Dendritic cell treated with granulocyte-macrophage colony-stimulating factor and Interleukin-4, amounts not matched to agents 40 ng/mL and 50 ng/mL, for 4 days (primary cell): ENCODE measurements at regions not wholly inside any gene's neighbourhood (a gene's known extent, or its start where the extent isn't known, plus 50 kb on each side); places are given as distances from the start of the nearest gene placed in this dataset.
"Not testable (repeated sequence)": the region's sequence is repeated elsewhere in the genome, so short reads cannot be mapped to it uniquely, and the experiment has no call there.

Experiments used
- H3K27ac Mint-ChIP-seq: one replicate; pipeline ENCODE4 v1.8.0; 2022; ENCODE audit warnings: mild to moderate bottlenecking, mixed read lengths
- H3K27me3 Mint-ChIP-seq: one replicate; pipeline ENCODE4 v1.8.0; 2022; ENCODE audit warnings: mild to moderate bottlenecking, mixed read lengths
- H3K36me3 Mint-ChIP-seq: one replicate; pipeline ENCODE4 v1.8.0; 2022; ENCODE audit warnings: low read depth, mixed read lengths
- H3K4me1 Mint-ChIP-seq: one replicate; pipeline ENCODE4 v1.8.0; 2022; ENCODE audit warnings: low read depth, mixed read lengths
- H3K4me3 Mint-ChIP-seq: one replicate; pipeline ENCODE4 v1.8.0; 2022; ENCODE audit warnings: mild to moderate bottlenecking, moderate library complexity, mixed read lengths
- H3K9me3 Mint-ChIP-seq: one replicate; pipeline ENCODE4 v1.8.0; 2022; ENCODE audit warnings: mixed read lengths
- intact Hi-C: fragments of 100-400 bp; cut with micrococcal nuclease; formaldehyde crosslinking; loops from one replicate; pipeline ENCODE4 v1.15.0; 2022

- intact Hi-C loops, result no loop called here
- Mint-ChIP-seq H3K36me3 (no peaks in the 10 kb centered on the region), H3K9me3 (peaks cover 10% of the 10 kb centered on the region), H3K4me1 (no peaks in the 10 kb centered on the region), H3K27me3 (no peaks in the 10 kb centered on the region), H3K27ac (no peak overlapping the region), H3K4me3 (no peak overlapping the region)
These were observed 709.1 kb upstream of the ARRDC3 start for GRCh38 chr5:92092239-92092638.

- intact Hi-C loops, result no loop called here
- Mint-ChIP-seq H3K4me1 (no peaks in the 10 kb centered on the region), H3K27ac (no peak overlapping the region), H3K27me3 (no peaks in the 10 kb centered on the region), H3K4me3 (no peak overlapping the region), H3K36me3 (no peaks in the 10 kb centered on the region), H3K9me3 (peaks cover 10% of the 10 kb centered on the region)
These were observed 703.1 kb upstream of the ARRDC3 start for GRCh38 chr5:92086059-92086811.

GRCh38 chr5:92081958-92082712, 699.0 kb upstream of the ARRDC3 start:
- no peak overlapping the region for H3K27ac Mint-ChIP-seq
- H3K27me3 Mint-ChIP-seq, result no peaks in the 10 kb centered on the region
- H3K9me3 Mint-ChIP-seq, result peaks cover 9% of the 10 kb centered on the region
- no peak overlapping the region for H3K4me3 Mint-ChIP-seq
- no peaks in the 10 kb centered on the region for H3K4me1 Mint-ChIP-seq
- no peaks in the 10 kb centered on the region for H3K36me3 Mint-ChIP-seq
- intact Hi-C loops, result no loop called here

- Mint-ChIP-seq H3K9me3 (no peaks in the 10 kb centered on the region), H3K27me3 (no peaks in the 10 kb centered on the region), H3K36me3 (no peaks in the 10 kb centered on the region), H3K27ac (no peak overlapping the region), H3K4me1 (no peaks in the 10 kb centered on the region), H3K4me3 (no peak overlapping the region)
- intact Hi-C loops, result no loop called here
These were observed 687.7 kb upstream of the ARRDC3 start for GRCh38 chr5:92070786-92071185.

- Mint-ChIP-seq H3K4me3 (no peak overlapping the region), H3K9me3 (peaks cover 34% of the 10 kb centered on the region), H3K27ac (no peak overlapping the region), H3K36me3 (no peaks in the 10 kb centered on the region), H3K4me1 (no peaks in the 10 kb centered on the region), H3K27me3 (no peaks in the 10 kb centered on the region)
- intact Hi-C loops, result no loop called here
These were observed 681.9 kb upstream of the ARRDC3 start for GRCh38 chr5:92064993-92065392.

GRCh38 chr5:92051741-92052140, 668.6 kb upstream of the ARRDC3 start:
- Mint-ChIP-seq H3K9me3 (peaks cover 11% of the 10 kb centered on the region), H3K27ac (no peak overlapping the region), H3K36me3 (no peaks in the 10 kb centered on the region), H3K4me1 (no peaks in the 10 kb centered on the region), H3K27me3 (no peaks in the 10 kb centered on the region), H3K4me3 (no peak overlapping the region)
- intact Hi-C loops, result no loop called here

- H3K36me3 Mint-ChIP-seq, result no peaks in the 10 kb centered on the region
- H3K27me3 Mint-ChIP-seq, result no peaks in the 10 kb centered on the region
- no peaks in the 10 kb centered on the region for H3K4me1 Mint-ChIP-seq
- peaks cover 11% of the 10 kb centered on the region for H3K9me3 Mint-ChIP-seq
- no peak overlapping the region for H3K4me3 Mint-ChIP-seq
- H3K27ac Mint-ChIP-seq, result no peak overlapping the region
- intact Hi-C loops, result no loop called here
These were observed 667.9 kb upstream of the ARRDC3 start for GRCh38 chr5:92050970-92051369.

GRCh38 chr5:92041911-92042660, 659.0 kb upstream of the ARRDC3 start:
- Mint-ChIP-seq H3K27me3 (no peaks in the 10 kb centered on the region), H3K36me3 (no peaks in the 10 kb centered on the region), H3K4me1 (no peaks in the 10 kb centered on the region), H3K27ac (no peak overlapping the region), H3K9me3 (peaks cover 9% of the 10 kb centered on the region), H3K4me3 (no peak overlapping the region)
- intact Hi-C loops, result no loop called here

GRCh38 chr5:92041206-92041605, 658.1 kb upstream of the ARRDC3 start:
- Mint-ChIP-seq H3K36me3 (no peaks in the 10 kb centered on the region), H3K27me3 (no peaks in the 10 kb centered on the region), H3K4me1 (no peaks in the 10 kb centered on the region), H3K9me3 (peaks cover 9% of the 10 kb centered on the region), H3K27ac (no peak overlapping the region), H3K4me3 (no peak overlapping the region)
- intact Hi-C loops, result no loop called here

- H3K9me3 Mint-ChIP-seq, intact Hi-C loops, H3K4me1 Mint-ChIP-seq, H3K27me3 Mint-ChIP-seq, H3K27ac Mint-ChIP-seq, H3K4me3 Mint-ChIP-seq, H3K36me3 Mint-ChIP-seq: not testable (repeated sequence)
These were observed 646.7 kb upstream of the ARRDC3 start for GRCh38 chr5:92029792-92030191.

GRCh38 chr5:92023555-92023954, 640.4 kb upstream of the ARRDC3 start:
- intact Hi-C loops, result no loop called here
- Mint-ChIP-seq H3K4me3 (no peak overlapping the region), H3K27ac (no peak overlapping the region), H3K4me1 (no peaks in the 10 kb centered on the region), H3K27me3 (no peaks in the 10 kb centered on the region), H3K36me3 (no peaks in the 10 kb centered on the region), H3K9me3 (no peaks in the 10 kb centered on the region)

- Mint-ChIP-seq H3K27ac (no peak overlapping the region), H3K36me3 (no peaks in the 10 kb centered on the region), H3K4me3 (no peak overlapping the region), H3K4me1 (no peaks in the 10 kb centered on the region), H3K27me3 (no peaks in the 10 kb centered on the region), H3K9me3 (no peaks in the 10 kb centered on the region)
- intact Hi-C loops, result no loop called here
These were observed 640.0 kb upstream of the ARRDC3 start for GRCh38 chr5:92023141-92023471.

GRCh38 chr5:92022415-92023140, 639.5 kb upstream of the ARRDC3 start:
- Mint-ChIP-seq H3K36me3 (no peaks in the 10 kb centered on the region), H3K4me1 (no peaks in the 10 kb centered on the region), H3K4me3 (no peak overlapping the region), H3K9me3 (no peaks in the 10 kb centered on the region), H3K27ac (no peak overlapping the region), H3K27me3 (no peaks in the 10 kb centered on the region)
- intact Hi-C loops, result no loop called here
